WTC11 (cell line): ENCODE measurements at regions not wholly inside any gene's neighbourhood (a gene's known extent, or its start where the extent isn't known, plus 50 kb on each side); places are given as distances from the start of the nearest gene placed in this dataset.

Experiments
- SP1 ChIP-seq: sonication (generic); formaldehyde crosslinking; conservative IDR thresholded peaks from 2 replicates; pipeline ENCODE4 v1.8.1; 2022; ENCODE audit warnings: missing genetic modification reagents
- TF ChIP-seq, protein P1 (sequence below): fragments of 200-600 bp; IDR thresholded peaks from 2 replicates; pipeline ENCODE4 v1.8.0; 2022; ENCODE audit warnings: antibody characterized with exemption
- TF ChIP-seq, protein P2 (sequence below): sonication (generic); formaldehyde crosslinking; IDR thresholded peaks from 2 replicates; pipeline ENCODE4 v1.8.1; 2023; ENCODE audit warnings: mild to moderate bottlenecking, missing genetic modification reagents, borderline replicate concordance

DNA sequence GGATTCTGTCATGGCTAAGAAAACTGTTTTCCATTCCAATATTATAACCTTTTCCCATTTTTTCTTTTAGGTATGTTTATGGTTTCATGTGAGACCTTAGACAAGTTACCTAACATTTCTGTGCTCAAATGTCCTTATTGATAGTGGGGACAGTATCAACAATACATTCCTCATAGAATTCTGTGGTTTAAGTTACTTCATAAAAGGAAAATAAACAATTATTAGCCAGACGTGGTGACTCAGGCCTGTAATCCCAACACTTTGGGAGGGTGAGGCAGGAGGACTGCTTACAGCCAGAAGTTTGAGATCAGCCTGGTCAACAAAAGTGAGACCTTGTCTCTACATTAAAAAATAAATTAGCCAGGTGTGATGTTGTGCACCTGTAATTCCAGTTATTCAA, 436.8 kb upstream of the CNTN4 start:
- no peak for TF ChIP-seq SP1 (CRISPR knock-in tag)
- TF ChIP-seq, protein P1, sequence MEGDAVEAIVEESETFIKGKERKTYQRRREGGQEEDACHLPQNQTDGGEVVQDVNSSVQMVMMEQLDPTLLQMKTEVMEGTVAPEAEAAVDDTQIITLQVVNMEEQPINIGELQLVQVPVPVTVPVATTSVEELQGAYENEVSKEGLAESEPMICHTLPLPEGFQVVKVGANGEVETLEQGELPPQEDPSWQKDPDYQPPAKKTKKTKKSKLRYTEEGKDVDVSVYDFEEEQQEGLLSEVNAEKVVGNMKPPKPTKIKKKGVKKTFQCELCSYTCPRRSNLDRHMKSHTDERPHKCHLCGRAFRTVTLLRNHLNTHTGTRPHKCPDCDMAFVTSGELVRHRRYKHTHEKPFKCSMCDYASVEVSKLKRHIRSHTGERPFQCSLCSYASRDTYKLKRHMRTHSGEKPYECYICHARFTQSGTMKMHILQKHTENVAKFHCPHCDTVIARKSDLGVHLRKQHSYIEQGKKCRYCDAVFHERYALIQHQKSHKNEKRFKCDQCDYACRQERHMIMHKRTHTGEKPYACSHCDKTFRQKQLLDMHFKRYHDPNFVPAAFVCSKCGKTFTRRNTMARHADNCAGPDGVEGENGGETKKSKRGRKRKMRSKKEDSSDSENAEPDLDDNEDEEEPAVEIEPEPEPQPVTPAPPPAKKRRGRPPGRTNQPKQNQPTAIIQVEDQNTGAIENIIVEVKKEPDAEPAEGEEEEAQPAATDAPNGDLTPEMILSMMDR, result no peak
- TF ChIP-seq, protein P2, sequence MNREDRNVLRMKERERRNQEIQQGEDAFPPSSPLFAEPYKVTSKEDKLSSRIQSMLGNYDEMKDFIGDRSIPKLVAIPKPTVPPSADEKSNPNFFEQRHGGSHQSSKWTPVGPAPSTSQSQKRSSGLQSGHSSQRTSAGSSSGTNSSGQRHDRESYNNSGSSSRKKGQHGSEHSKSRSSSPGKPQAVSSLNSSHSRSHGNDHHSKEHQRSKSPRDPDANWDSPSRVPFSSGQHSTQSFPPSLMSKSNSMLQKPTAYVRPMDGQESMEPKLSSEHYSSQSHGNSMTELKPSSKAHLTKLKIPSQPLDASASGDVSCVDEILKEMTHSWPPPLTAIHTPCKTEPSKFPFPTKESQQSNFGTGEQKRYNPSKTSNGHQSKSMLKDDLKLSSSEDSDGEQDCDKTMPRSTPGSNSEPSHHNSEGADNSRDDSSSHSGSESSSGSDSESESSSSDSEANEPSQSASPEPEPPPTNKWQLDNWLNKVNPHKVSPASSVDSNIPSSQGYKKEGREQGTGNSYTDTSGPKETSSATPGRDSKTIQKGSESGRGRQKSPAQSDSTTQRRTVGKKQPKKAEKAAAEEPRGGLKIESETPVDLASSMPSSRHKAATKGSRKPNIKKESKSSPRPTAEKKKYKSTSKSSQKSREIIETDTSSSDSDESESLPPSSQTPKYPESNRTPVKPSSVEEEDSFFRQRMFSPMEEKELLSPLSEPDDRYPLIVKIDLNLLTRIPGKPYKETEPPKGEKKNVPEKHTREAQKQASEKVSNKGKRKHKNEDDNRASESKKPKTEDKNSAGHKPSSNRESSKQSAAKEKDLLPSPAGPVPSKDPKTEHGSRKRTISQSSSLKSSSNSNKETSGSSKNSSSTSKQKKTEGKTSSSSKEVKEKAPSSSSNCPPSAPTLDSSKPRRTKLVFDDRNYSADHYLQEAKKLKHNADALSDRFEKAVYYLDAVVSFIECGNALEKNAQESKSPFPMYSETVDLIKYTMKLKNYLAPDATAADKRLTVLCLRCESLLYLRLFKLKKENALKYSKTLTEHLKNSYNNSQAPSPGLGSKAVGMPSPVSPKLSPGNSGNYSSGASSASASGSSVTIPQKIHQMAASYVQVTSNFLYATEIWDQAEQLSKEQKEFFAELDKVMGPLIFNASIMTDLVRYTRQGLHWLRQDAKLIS (CRISPR knock-in tag), result no peak
